Mucosa of descending colon (tissue), 3 donors: ENCODE measurements at regions not wholly inside any gene's neighbourhood (a gene's known extent, or its start where the extent isn't known, plus 50 kb on each side); places are given as distances from the start of the nearest gene placed in this dataset.

ENCODE experiments used
- ATAC-seq: fragments of 200-7000 bp; cut with Tn5 transposase; one replicate; pipeline ENCODE4 v1.9.1; 2020; ENCODE audit warnings: mild to moderate bottlenecking, moderate library complexity
- DNase-seq, 3 donors: peaks; one replicate each; pipeline ENCODE4 v3.0.0-alpha.2; 2020
- H3K36me3 ChIP-seq: fragments of 200-600 bp; one replicate; pipeline ENCODE4 v1.8.0; 2021; ENCODE audit warnings: low read depth, mild to moderate bottlenecking
- H3K4me1 ChIP-seq: fragments of 200-600 bp; one replicate; pipeline ENCODE4 v1.8.0; 2021; ENCODE audit warnings: low read depth, mild to moderate bottlenecking
- H3K4me3 ChIP-seq: fragments of 200-600 bp; one replicate; pipeline ENCODE4 v1.8.0; 2021; ENCODE audit warnings: mild to moderate bottlenecking
- H3K9me3 ChIP-seq: fragments of 200-600 bp; one replicate; pipeline ENCODE4 v1.8.0; 2021; ENCODE audit warnings: mild to moderate bottlenecking
- intact Hi-C, 2 donors: fragments of 100-400 bp; cut with DNase I in 1 of 2; cut with micrococcal nuclease in 1 of 2; formaldehyde crosslinking; loops; one replicate each; pipeline versions ENCODE4 v1.11.0 to v1.11.1; 2022; cut with DNase I, micrococcal nuclease
- TF ChIP-seq, protein P1 (sequence below): fragments of 200-600 bp; IDR thresholded peaks from one replicate; pipeline ENCODE4 v1.8.0; 2022; ENCODE audit warnings: antibody characterized with exemption, mild to moderate bottlenecking
- donor health status: DM: no; HTN: no; CAD: no; lungs with moderate emphysema.
- donor health status: DM: no; HTN: no; CAD: no.
- donor health status: DM: no; HTN: yes; CAD: no.

DNA sequence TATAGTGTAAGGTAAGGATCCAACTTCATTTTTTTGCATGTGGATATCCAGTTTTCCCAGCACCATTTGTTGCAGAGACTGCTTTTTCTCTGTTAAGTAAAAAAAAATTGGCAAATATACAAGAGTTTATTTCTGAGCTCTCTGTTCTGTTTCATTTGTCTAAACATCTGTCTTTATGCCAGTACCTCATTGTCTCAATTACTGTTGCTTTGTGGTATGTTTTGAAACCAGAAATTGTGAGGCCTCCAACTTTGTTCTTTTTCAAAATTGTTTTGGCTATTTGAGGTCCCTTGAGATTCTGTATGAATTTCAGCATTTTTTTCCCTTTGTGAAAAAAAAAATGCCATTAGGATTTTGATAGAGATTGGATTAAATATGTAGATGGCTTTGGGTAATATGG, 150.5 kb downstream of the MINAR1 start:
- intact Hi-C loops, result no loop called here
- no peak for ATAC-seq
- Histone ChIP-seq H3K9me3 (no peaks in the 10 kb centered on the region), H3K4me1 (no peaks in the 10 kb centered on the region), H3K4me3 (no peak overlapping the region), H3K36me3 (no peaks in the 10 kb centered on the region)
- DNase-seq, result no peak
- TF ChIP-seq, protein P1, sequence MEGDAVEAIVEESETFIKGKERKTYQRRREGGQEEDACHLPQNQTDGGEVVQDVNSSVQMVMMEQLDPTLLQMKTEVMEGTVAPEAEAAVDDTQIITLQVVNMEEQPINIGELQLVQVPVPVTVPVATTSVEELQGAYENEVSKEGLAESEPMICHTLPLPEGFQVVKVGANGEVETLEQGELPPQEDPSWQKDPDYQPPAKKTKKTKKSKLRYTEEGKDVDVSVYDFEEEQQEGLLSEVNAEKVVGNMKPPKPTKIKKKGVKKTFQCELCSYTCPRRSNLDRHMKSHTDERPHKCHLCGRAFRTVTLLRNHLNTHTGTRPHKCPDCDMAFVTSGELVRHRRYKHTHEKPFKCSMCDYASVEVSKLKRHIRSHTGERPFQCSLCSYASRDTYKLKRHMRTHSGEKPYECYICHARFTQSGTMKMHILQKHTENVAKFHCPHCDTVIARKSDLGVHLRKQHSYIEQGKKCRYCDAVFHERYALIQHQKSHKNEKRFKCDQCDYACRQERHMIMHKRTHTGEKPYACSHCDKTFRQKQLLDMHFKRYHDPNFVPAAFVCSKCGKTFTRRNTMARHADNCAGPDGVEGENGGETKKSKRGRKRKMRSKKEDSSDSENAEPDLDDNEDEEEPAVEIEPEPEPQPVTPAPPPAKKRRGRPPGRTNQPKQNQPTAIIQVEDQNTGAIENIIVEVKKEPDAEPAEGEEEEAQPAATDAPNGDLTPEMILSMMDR, result no peak

GRCh38 chr15:79592126-79592525, 160.0 kb downstream of the MINAR1 start:
- intact Hi-C loops, result loop anchor here in 1 of 2 donors (5.0 kb wide), 1 partner anchor 210 kb away; no protein-coding TSS in a partner anchor

GRCh38 chr15:79593119-79593869, 161.2 kb downstream of the MINAR1 start:
- DNase-seq (no peak), ATAC-seq (no peak)
- H3K9me3 ChIP-seq, result no peaks in the 10 kb centered on the region
- intact Hi-C loops, result loop anchor here in 1 of 2 donors (5.0 kb wide), 1 partner anchor 211 kb away; no protein-coding TSS in a partner anchor
- no peaks in the 10 kb centered on the region for H3K36me3 ChIP-seq
- TF ChIP-seq, protein P1, result no peak
- H3K4me1 ChIP-seq, result no peaks in the 10 kb centered on the region
- no peak overlapping the region for H3K4me3 ChIP-seq

More at GRCh38 chr15:79592126-79592525, 160.0 kb downstream of the MINAR1 start:
- Histone ChIP-seq H3K4me1 (no peaks in the 10 kb centered on the region), H3K4me3 (no peak overlapping the region), H3K36me3 (no peaks in the 10 kb centered on the region), H3K9me3 (no peaks in the 10 kb centered on the region)
- TF ChIP-seq, protein P1, result no peak
- DNase-seq (no peak), ATAC-seq (no peak)

GRCh38 chr15:79595306-79595705, 163.2 kb downstream of the MINAR1 start:
- intact Hi-C loops, result no loop called here

DNA sequence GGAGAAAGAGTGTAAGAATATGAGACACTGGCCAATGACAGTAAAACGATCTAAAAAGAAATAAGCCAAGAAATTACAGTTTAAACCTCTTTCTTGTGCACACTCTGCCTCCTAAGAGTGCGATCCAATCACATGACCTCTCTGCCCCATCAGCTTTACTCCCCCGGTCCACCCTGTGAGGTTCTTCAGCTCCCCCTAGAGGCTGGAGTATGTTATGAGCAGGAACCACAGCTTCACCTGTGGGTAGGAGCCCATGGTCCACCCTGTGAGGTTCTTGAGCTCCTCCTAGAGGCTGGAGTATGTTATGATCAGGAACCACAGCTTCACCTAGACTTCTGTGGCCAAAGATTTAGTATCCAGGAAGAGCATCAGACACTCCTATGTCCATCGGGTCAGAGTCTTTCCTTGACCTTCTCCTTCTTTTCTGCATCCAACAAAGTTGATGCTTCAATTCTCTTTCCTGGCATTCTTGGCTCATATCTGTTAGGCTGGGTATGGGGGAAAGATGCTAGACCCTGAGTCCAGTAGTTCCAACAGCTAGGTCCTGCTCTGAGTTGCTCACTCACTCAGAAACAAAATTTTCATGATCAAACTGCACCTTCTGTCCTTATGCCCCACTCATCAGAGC, 164.0 kb downstream of the MINAR1 start:
- intact Hi-C loops, result no loop called here
- no peaks in the 10 kb centered on the region for H3K9me3 ChIP-seq
- ATAC-seq, result peak; percentile 100
- no peaks in the 10 kb centered on the region for H3K4me1 ChIP-seq
- DNase-seq, result peak in 2 of 3 donors; percentile 38 to 59
- TF ChIP-seq, protein P1, result peak; percentile 86
- H3K36me3 ChIP-seq, result no peaks in the 10 kb centered on the region
- H3K4me3 ChIP-seq, result no peak overlapping the region

More at GRCh38 chr15:79595306-79595705, 163.2 kb downstream of the MINAR1 start:
- ATAC-seq (no peak), DNase-seq (no peak)
- H3K36me3 ChIP-seq, result no peaks in the 10 kb centered on the region
- no peaks in the 10 kb centered on the region for H3K9me3 ChIP-seq
- H3K4me1 ChIP-seq, result no peaks in the 10 kb centered on the region
- TF ChIP-seq, protein P1, result no peak
- no peak overlapping the region for H3K4me3 ChIP-seq
